ENCODE measurements at regions not wholly inside any gene's neighbourhood (a gene's known extent, or its start where the extent isn't known, plus 50 kb on each side); places are given as distances from the start of the nearest gene placed in this dataset.

GRCh38 chr1:82478916-82479315 lies 678.2 kb downstream of the ADGRL2 start:
- no peaks in the 10 kb centered on the region for H3K9me3 ChIP-seq (replicated peaks; ENCODE audit: control insufficient read depth, insufficient read depth, low read length)
- ATAC-seq = no peak
- in situ Hi-C loops (cut with MboI) = no loop called here

GRCh38 chr1:82472489-82473131 lies 671.9 kb downstream of the ADGRL2 start:
- Histone ChIP-seq H3K79me2 (ENCODE audit: control insufficient read depth, insufficient read depth, low read length) (no peaks in the 10 kb centered on the region), H3K27ac (ENCODE audit: control insufficient read depth, insufficient read depth) (no peak overlapping the region), H3K9me3 (replicated peaks; ENCODE audit: control insufficient read depth, insufficient read depth, low read length) (no peaks in the 10 kb centered on the region), H2AFZ (ENCODE audit: control insufficient read depth, low read depth, low read length) (no peak overlapping the region), H3K36me3 (ENCODE audit: control insufficient read depth in 2 of 2, insufficient read depth in 2 of 2, low read length in 1 of 2) (no peaks in the 10 kb centered on the region), H3K27me3 (replicated peaks in 1 of 2; ENCODE audit: control insufficient read depth in 2 of 2, insufficient read depth in 2 of 2, low read length in 1 of 2) (no peaks in the 10 kb centered on the region), H3K4me3 (no peak overlapping the region), H3K9ac (ENCODE audit: control insufficient read depth, insufficient read depth, low read length) (no peak overlapping the region), H4K20me1 (ENCODE audit: control insufficient read depth, insufficient read depth) (no peaks in the 10 kb centered on the region), H3K4me1 (ENCODE audit: control insufficient read depth, insufficient read depth, low read length) (no peaks in the 10 kb centered on the region), H3K4me2 (ENCODE audit: control insufficient read depth, insufficient read depth) (no peak overlapping the region)
- ChIA-PET POLR2A (no interaction called here), CTCF (no interaction called here), RAD21 (ENCODE audit: unreplicated experiment) (no interaction called here), SMC1A (ENCODE audit: uncharacterized antibody, unreplicated experiment) (interaction anchor here (0.6 to 1.4 kb wide), 4 partner anchors 13 to 268 kb away, joined by 3 read pairs; no protein-coding TSS in a partner anchor)
- WGBS (ENCODE audit: insufficient coverage, insufficient replicate concordance, low lambda C conversion rate, missing lambda C conversion rate) = 82% methylated on average over 2 of the region's 2 CpGs
- no TSS peak for BruUV-seq (replicated peaks)
- DNase-seq (ENCODE audit: low read depth, low spot score) (no peak), ATAC-seq (no peak), FAIRE-seq (no peak)
- intact Hi-C loops (cut with micrococcal nuclease; ENCODE audit: unreplicated experiment) (no loop called here), in situ Hi-C loops (cut with MboI) (no loop called here)
- TF ChIP-seq FOS (IDR thresholded peaks at IDR 0.05; ENCODE audit: borderline replicate concordance, extremely low read depth, insufficient read length) (no peak), ZNF384 (IDR thresholded peaks at IDR 0.05; ENCODE audit: borderline replicate concordance, low read depth, low read length) (no peak), RAD51 (IDR thresholded peaks at IDR 0.05) (no peak), RB1 (IDR thresholded peaks at IDR 0.05; ENCODE audit: borderline replicate concordance) (no peak), NRF1 (conservative IDR thresholded peaks at IDR 0.05; ENCODE audit: low read depth, low read length) (no peak), TBL1XR1 (IDR thresholded peaks at IDR 0.05; ENCODE audit: low read depth, low read length) (no peak), RAD21 (IDR thresholded peaks at IDR 0.05; ENCODE audit: insufficient read depth, low read depth, low read length) (no peak), NFIC (IDR thresholded peaks at IDR 0.05; ENCODE audit: low read depth, low read length) (no peak), TCF12 (IDR thresholded peaks at IDR 0.05; ENCODE audit: low read depth, low read length) (no peak)
- TF ChIP-seq, protein P1, sequence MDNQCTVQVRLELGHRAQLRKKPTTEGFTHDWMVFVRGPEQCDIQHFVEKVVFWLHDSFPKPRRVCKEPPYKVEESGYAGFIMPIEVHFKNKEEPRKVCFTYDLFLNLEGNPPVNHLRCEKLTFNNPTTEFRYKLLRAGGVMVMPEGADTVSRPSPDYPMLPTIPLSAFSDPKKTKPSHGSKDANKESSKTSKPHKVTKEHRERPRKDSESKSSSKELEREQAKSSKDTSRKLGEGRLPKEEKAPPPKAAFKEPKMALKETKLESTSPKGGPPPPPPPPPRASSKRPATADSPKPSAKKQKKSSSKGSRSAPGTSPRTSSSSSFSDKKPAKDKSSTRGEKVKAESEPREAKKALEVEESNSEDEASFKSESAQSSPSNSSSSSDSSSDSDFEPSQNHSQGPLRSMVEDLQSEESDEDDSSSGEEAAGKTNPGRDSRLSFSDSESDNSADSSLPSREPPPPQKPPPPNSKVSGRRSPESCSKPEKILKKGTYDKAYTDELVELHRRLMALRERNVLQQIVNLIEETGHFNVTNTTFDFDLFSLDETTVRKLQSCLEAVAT (IDR thresholded peaks at IDR 0.05) = no peak
- TF ChIP-seq, protein P2, sequence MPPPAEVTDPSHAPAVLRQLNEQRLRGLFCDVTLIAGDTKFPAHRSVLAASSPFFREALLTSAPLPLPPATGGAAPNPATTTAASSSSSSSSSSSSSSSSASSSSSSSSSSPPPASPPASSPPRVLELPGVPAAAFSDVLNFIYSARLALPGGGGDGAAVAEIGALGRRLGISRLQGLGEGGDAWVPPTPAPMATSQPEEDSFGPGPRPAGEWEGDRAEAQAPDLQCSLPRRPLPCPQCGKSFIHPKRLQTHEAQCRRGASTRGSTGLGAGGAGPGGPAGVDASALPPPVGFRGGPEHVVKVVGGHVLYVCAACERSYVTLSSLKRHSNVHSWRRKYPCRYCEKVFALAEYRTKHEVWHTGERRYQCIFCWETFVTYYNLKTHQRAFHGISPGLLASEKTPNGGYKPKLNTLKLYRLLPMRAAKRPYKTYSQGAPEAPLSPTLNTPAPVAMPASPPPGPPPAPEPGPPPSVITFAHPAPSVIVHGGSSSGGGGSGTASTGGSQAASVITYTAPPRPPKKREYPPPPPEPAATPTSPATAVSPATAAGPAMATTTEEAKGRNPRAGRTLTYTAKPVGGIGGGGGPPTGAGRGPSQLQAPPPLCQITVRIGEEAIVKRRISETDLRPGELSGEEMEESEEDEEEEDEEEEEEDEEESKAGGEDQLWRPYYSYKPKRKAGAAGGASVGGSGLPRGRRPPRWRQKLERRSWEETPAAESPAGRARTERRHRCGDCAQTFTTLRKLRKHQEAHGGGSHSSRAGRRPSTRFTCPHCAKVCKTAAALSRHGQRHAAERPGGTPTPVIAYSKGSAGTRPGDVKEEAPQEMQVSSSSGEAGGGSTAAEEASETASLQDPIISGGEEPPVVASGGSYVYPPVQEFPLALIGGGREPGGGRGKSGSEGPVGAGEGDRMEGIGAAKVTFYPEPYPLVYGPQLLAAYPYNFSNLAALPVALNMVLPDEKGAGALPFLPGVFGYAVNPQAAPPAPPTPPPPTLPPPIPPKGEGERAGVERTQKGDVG (CRISPR knock-in tag; IDR thresholded peaks at IDR 0.05) = no peak

More at GRCh38 chr1:82478916-82479315, 678.2 kb downstream of the ADGRL2 start:
- Histone ChIP-seq H3K4me3 (no peak overlapping the region), H3K27ac (ENCODE audit: control insufficient read depth, insufficient read depth) (no peak overlapping the region), H3K27me3 (replicated peaks in 1 of 2; ENCODE audit: control insufficient read depth in 2 of 2, insufficient read depth in 2 of 2, low read length in 1 of 2) (no peaks in the 10 kb centered on the region), H3K79me2 (ENCODE audit: control insufficient read depth, insufficient read depth, low read length) (no peaks in the 10 kb centered on the region), H3K4me2 (ENCODE audit: control insufficient read depth, insufficient read depth) (no peak overlapping the region), H3K4me1 (ENCODE audit: control insufficient read depth, insufficient read depth, low read length) (no peaks in the 10 kb centered on the region), H4K20me1 (ENCODE audit: control insufficient read depth, insufficient read depth) (no peaks in the 10 kb centered on the region), H3K36me3 (ENCODE audit: control insufficient read depth in 2 of 2, insufficient read depth in 2 of 2, low read length in 1 of 2) (no peaks in the 10 kb centered on the region), H3K9ac (ENCODE audit: control insufficient read depth, insufficient read depth, low read length) (no peak overlapping the region), H2AFZ (ENCODE audit: control insufficient read depth, low read depth, low read length) (no peak overlapping the region)
- TF ChIP-seq SUZ12 (IDR thresholded peaks at IDR 0.05; ENCODE audit: unreplicated experiment) (no peak), RAD51 (IDR thresholded peaks at IDR 0.05) (no peak), CREB1 (IDR thresholded peaks at IDR 0.05; ENCODE audit: low read depth) (no peak), HDAC6 (IDR thresholded peaks at IDR 0.05; ENCODE audit: unreplicated experiment) (no peak), SMARCA5 (IDR thresholded peaks at IDR 0.05) (no peak)
- FAIRE-seq = no peak
- WGBS (ENCODE audit: insufficient coverage, insufficient replicate concordance, low lambda C conversion rate, missing lambda C conversion rate) = 8% methylated on average over 3 of the region's 3 CpGs
- POLR2A ChIA-PET = no interaction called here
- no peak for DNase-seq (ENCODE audit: low read depth, low spot score)
- CTCF ChIA-PET = no interaction called here
- no TSS peak for BruUV-seq (replicated peaks)
- intact Hi-C loops (cut with micrococcal nuclease; ENCODE audit: unreplicated experiment) = no loop called here
- SMC1A ChIA-PET (ENCODE audit: uncharacterized antibody, unreplicated experiment) = interaction anchor here (1.0 kb wide), 1 partner anchor 9 kb away, joined by 3 read pairs; no protein-coding TSS in a partner anchor
- RAD21 ChIA-PET (ENCODE audit: unreplicated experiment) = no interaction called here
